LNCaP clone FGC (cell line): ENCODE measurements at regions not wholly inside any gene's neighbourhood (a gene's known extent, or its start where the extent isn't known, plus 50 kb on each side); places are given as distances from the start of the nearest gene placed in this dataset.

Experiments
- DNase-seq: peaks from one replicate; pipeline ENCODE4 v3.0.0-alpha.2; 2011; ENCODE audit warnings: low read depth
- H3K4me3 ChIP-seq: 2 replicates; pipeline ENCODE4 v1.5.1; 2011; ENCODE audit warnings: mild to moderate bottlenecking, low read depth, low read length, control low read depth
- TF ChIP-seq, protein P1 (sequence below): IDR thresholded peaks from 2 replicates; pipeline ENCODE4 v1.5.1; 2012; ENCODE audit warnings: mild to moderate bottlenecking; ENCODE audit not compliant: control insufficient read depth, insufficient read depth; ENCODE audit errors: extremely low read depth

DNA sequence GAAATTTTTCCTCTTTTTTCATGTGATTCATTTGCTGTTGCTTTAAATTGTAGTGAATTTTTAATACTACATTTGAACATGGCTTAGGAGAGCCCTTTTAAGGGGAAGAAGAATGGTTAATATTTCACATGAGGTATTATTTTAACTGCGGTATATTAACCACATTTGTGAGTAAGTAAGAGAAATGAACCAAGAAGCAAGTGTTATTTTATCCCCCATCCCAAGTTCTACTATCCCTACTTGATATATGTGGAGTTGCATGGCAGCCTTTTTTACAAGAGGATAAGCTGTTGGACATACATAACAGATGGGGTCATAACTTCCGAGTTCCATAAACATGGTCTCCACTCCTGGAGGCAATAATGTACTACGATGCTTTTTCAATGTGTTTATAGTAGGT, 623.3 kb downstream of the LRFN5 start:
- H3K4me3 ChIP-seq = no peak overlapping the region
- DNase-seq = no peak
- TF ChIP-seq, protein P1, sequence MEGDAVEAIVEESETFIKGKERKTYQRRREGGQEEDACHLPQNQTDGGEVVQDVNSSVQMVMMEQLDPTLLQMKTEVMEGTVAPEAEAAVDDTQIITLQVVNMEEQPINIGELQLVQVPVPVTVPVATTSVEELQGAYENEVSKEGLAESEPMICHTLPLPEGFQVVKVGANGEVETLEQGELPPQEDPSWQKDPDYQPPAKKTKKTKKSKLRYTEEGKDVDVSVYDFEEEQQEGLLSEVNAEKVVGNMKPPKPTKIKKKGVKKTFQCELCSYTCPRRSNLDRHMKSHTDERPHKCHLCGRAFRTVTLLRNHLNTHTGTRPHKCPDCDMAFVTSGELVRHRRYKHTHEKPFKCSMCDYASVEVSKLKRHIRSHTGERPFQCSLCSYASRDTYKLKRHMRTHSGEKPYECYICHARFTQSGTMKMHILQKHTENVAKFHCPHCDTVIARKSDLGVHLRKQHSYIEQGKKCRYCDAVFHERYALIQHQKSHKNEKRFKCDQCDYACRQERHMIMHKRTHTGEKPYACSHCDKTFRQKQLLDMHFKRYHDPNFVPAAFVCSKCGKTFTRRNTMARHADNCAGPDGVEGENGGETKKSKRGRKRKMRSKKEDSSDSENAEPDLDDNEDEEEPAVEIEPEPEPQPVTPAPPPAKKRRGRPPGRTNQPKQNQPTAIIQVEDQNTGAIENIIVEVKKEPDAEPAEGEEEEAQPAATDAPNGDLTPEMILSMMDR = no peak

DNA sequence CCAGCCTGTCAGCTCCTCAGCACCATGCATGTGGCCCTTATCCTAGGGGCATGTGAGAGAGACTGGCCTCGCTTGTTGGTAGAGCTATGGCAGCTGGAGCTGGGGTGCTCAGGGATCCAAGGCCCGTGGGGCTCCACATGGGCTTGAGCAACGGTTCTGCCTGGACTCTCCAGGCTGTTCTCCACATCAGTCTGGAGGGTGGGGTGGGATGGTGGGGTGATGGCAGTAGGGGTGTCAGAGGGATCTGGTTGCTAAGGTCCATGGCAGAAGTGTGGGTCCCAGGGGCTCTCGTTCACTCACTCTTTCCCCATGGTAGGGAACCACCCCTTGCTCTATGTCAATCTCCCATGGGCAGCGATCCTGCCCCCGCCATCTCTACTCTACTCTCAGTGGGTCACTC, 622.6 kb downstream of the LRFN5 start:
- TF ChIP-seq, protein P1 = no peak
- no peak overlapping the region for H3K4me3 ChIP-seq
- no peak for DNase-seq

DNA sequence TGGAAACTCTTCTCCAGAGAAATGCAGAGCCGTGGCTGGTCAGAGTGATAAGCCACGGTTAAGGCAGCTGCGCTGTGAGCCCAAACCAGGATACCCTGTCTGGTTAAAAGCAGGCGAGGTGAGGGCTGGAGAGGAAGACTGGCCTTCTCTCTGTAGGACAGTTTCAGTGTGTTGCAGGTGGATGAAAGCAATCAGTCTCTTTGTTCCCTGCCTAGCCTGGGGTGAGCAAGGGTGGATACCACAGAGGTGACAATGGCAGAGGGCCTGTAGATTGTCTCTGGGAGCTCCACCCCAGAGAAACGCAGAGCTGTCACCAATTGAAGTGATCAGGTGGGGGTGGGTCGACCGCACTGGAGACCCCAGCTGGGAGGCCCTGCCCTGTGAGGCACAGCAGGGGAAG, 621.9 kb downstream of the LRFN5 start:
- DNase-seq = no peak
- TF ChIP-seq, protein P1 = no peak
- H3K4me3 ChIP-seq = no peak overlapping the region

DNA sequence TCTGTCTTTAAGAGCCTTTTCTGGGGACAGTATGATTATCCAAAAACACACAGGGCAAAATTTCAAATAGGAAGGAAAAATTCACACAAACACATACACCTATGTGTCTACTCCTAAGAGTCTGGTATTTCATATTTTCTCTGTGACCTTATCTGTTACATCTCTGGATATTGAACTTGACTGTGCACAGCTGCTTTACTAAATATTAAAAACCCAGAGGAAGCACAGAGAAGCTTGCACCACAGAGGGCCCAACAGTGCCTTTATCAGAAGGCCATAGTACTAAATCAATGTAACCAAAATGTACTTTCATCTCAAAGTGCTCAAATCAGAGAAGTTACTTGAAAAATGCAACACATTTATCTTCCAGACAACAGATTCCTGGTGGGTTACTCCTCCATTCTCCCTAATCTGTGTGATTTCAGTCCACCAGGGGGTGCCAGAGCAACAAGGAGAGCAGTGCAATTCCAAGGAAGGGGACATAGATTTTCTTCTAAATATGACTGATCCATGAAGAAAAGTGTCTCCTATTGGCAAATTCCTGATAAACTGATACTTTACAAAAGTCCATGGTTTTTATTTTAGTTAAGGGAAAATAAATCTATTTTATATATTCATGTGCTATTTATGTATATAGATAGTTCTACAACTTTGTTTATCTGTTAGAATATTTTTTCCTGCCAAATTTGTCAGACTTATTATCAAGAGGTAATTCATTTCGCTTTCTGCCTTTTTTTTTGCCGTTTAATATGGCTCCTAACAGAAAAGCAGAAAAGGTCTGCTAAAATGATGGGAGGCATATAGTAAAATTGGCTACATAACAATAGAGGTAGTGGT, 617.6 kb downstream of the LRFN5 start:
- TF ChIP-seq, protein P1 = peak; percentile 76
- peak; percentile 26 for DNase-seq
- H3K4me3 ChIP-seq = no peak overlapping the region

DNA sequence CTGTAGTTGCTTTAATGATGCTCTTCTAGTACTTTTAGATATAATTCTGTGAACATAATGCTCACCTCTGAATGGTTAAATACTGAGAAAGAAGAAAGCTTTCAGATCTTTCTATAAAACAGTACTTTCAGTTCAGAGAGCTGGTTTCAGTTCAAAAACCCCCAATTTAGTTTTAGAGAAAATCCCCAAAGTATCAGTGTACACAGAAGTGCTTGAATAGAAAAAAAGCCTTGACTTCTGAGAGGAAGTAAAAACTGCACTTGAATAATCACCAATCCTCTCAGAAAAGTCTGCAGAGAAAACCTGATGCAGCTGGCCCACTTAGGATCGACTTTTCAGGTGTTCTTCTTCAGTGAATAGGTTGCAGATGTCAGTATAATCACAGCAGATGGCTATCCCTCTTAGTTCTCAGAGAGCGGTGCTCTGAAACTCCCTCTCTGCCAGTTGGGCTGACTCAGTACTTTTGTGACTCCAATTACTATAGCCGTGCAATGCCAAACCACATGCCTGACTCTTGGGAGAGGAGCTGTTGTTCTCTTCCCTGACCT, 616.3 kb downstream of the LRFN5 start:
- TF ChIP-seq, protein P1 = no peak
- no peak for DNase-seq
- no peak overlapping the region for H3K4me3 ChIP-seq

DNA sequence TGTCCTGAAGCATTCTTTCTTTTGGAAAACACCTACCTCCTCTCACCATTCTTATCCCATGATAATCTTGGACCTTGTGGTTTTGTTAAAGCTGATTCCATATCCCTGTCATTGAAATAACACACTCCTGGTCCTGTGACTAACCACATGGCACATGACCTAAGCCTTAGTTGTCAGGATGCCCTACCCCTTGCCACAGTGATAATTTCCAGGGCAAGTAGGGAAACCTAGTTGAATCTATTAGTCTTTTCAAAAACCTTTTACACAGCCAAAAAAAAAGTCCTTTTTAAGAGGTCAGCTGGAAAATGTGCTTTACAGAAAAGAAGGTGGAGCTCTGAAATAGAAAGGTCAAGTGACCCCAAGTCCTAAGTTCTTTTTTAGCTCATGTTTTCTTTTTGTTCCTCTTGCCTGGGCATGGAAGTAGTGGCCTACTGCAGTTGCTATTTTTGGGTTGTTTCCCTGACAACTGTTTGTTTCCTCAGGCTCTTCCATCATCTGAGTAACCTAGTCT, 608.4 kb downstream of the LRFN5 start:
- TF ChIP-seq, protein P1 = no peak
- H3K4me3 ChIP-seq = no peak overlapping the region
- no peak for DNase-seq

DNA sequence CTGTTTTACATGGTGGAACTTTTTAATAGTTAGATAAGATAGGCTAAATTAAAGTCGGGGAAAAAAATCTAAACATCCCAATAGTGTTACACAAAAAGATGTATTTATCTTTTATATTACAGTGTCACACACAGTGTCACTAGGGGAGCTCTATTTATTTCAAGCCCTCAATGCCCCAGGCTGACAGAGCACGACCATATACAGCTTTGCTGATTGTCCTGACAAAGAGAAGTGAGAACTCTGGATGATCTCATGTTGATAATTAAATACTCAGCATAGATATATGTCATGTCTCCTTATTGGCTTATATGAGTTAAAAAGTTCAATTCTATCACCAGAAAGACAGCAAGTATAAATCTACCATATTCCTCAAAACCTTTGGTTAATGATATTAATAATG, 594.3 kb downstream of the LRFN5 start:
- TF ChIP-seq, protein P1 = no peak
- DNase-seq = no peak

More for the DNA sequence above, 594.3 kb downstream of the LRFN5 start:
- H3K4me3 ChIP-seq = no peak overlapping the region
